CD4-positive, alpha-beta T cell (primary cell): ENCODE measurements at regions not wholly inside any gene's neighbourhood (a gene's known extent, or its start where the extent isn't known, plus 50 kb on each side); places are given as distances from the start of the nearest gene placed in this dataset.

Experiments used
- ATAC-seq: fragments of 200-7000 bp; cut with Tn5 transposase; one replicate; pipeline ENCODE4 v1.10.0; 2022; ENCODE audit warnings: mild to moderate bottlenecking; ENCODE audit not compliant: poor library complexity
- CTCF ChIA-PET: fragments of 350-600 bp; sonication (Branson Sonifier 250); formaldehyde crosslinking; loops from one replicate; lab custom pipeline; 2021; ENCODE audit warnings: antibody characterized with exemption, inconsistent platforms; lab: Charles Lee
- POLR2A ChIA-PET: fragments of 350-600 bp; sonication (Branson Sonifier 250); formaldehyde crosslinking; loops from one replicate; lab custom pipeline; 2021; ENCODE audit warnings: antibody characterized with exemption, inconsistent platforms; lab: Charles Lee
- DNase-seq, 14 experiments: peaks; one replicate each; pipeline ENCODE4 v3.0.0-alpha.2; 2013 to 2020; ENCODE audit warnings: mixed read lengths in 2 of 14
- H3K27ac ChIP-seq, 2 donors: one replicate each; pipeline versions ENCODE4 v1.5.1 to v1.7.0; 2013; ENCODE audit warnings: low read length in 2 of 2, low read depth in 1 of 2, mild to moderate bottlenecking in 1 of 2
- H3K27me3 ChIP-seq, 2 experiments: 1 replicate in 1 of 2; 2 replicates in 1 of 2; pipeline versions ENCODE4 v1.6.1 to v1.7.0; 2013; ENCODE audit warnings: low read length in 2 of 2, control low read depth in 1 of 2, mild to moderate bottlenecking in 1 of 2, moderate library complexity in 1 of 2; ENCODE audit not compliant: insufficient read depth in 2 of 2, control insufficient read depth in 1 of 2
- H3K36me3 ChIP-seq: one replicate; pipeline ENCODE4 v1.6.1; 2013; ENCODE audit warnings: low read length, control low read depth; ENCODE audit not compliant: insufficient read depth
- H3K4me1 ChIP-seq: one replicate; pipeline ENCODE4 v1.6.1; 2013; ENCODE audit warnings: low read length, control low read depth; ENCODE audit not compliant: insufficient read depth
- H3K4me3 ChIP-seq: one replicate; pipeline ENCODE4 v1.5.1; 2013; ENCODE audit warnings: mild to moderate bottlenecking, low read length, moderate library complexity
- H3K9me3 ChIP-seq, 2 experiments: 1 replicate in 1 of 2; 2 replicates in 1 of 2; pipeline versions ENCODE4 v1.6.1 to v1.7.0; 2013; ENCODE audit warnings: low read length in 2 of 2, mild to moderate bottlenecking in 2 of 2, control low read depth in 1 of 2, moderate library complexity in 1 of 2; ENCODE audit not compliant: control insufficient read depth in 1 of 2, insufficient read depth in 1 of 2
- H3K27ac Mint-ChIP-seq: one replicate; pipeline ENCODE4 v1.8.0; 2020; ENCODE audit warnings: mixed read lengths
- H3K27me3 Mint-ChIP-seq: one replicate; pipeline ENCODE4 v1.8.0; 2021; ENCODE audit warnings: mixed read lengths
- H3K36me3 Mint-ChIP-seq: one replicate; pipeline ENCODE4 v1.8.0; 2021; ENCODE audit warnings: low read depth, mixed read lengths
- H3K4me1 Mint-ChIP-seq: one replicate; pipeline ENCODE4 v1.8.0; 2021; ENCODE audit warnings: low read depth, mixed read lengths
- H3K4me3 Mint-ChIP-seq: one replicate; pipeline ENCODE4 v1.8.0; 2020; ENCODE audit warnings: mild to moderate bottlenecking, mixed read lengths
- H3K9me3 Mint-ChIP-seq: one replicate; pipeline ENCODE4 v1.8.0; 2020; ENCODE audit warnings: mixed read lengths
- intact Hi-C, 2 experiments: fragments of 100-400 bp; cut with DNase I in 1 of 2; cut with micrococcal nuclease in 1 of 2; formaldehyde crosslinking; loops; one replicate each; pipeline versions ENCODE4 v1.15.1 to v1.9.0; 2023 to 2025; cut with DNase I, micrococcal nuclease
- TF ChIP-seq, protein P1 (sequence below): fragments of 200-600 bp; IDR thresholded peaks from one replicate; pipeline ENCODE4 v1.8.0; 2022; ENCODE audit warnings: antibody characterized with exemption, mild to moderate bottlenecking

DNA sequence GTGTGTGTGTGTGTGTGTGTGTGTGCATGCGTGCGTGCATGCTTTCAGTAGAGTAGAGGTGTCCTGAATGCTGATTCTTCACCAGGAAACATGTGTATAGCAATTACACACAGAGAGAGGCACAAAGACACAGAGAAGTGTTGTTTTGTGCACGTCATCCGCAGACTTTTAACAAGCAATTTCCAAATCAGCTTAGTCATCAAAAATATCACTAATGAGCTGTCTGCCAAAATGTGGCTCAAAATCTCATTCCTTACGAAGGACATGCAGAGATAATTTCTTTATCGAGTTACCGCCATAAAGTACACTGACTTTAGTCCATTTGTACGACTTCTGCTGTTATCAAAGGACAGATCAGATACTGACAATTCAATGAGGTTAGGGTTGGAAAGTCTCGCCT, 274.9 kb upstream of the RARB start:
- H3K9me3 ChIP-seq: peaks cover 0 to 3% of the 10 kb centered on the region in 2 experiments
- ChIA-PET POLR2A (no interaction called here), CTCF (no interaction called here)
- H3K27ac ChIP-seq: no peak overlapping the region
- intact Hi-C loops: no loop called here
- H3K4me3 Mint-ChIP-seq: no peak overlapping the region
- no peaks in the 10 kb centered on the region for H3K4me1 Mint-ChIP-seq
- TF ChIP-seq, protein P1, sequence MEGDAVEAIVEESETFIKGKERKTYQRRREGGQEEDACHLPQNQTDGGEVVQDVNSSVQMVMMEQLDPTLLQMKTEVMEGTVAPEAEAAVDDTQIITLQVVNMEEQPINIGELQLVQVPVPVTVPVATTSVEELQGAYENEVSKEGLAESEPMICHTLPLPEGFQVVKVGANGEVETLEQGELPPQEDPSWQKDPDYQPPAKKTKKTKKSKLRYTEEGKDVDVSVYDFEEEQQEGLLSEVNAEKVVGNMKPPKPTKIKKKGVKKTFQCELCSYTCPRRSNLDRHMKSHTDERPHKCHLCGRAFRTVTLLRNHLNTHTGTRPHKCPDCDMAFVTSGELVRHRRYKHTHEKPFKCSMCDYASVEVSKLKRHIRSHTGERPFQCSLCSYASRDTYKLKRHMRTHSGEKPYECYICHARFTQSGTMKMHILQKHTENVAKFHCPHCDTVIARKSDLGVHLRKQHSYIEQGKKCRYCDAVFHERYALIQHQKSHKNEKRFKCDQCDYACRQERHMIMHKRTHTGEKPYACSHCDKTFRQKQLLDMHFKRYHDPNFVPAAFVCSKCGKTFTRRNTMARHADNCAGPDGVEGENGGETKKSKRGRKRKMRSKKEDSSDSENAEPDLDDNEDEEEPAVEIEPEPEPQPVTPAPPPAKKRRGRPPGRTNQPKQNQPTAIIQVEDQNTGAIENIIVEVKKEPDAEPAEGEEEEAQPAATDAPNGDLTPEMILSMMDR: no peak
- H3K4me3 ChIP-seq: no peak overlapping the region
- H3K9me3 Mint-ChIP-seq: peaks cover 9% of the 10 kb centered on the region
- ATAC-seq (no peak), DNase-seq (no peak)
- no peaks in the 10 kb centered on the region for H3K4me1 ChIP-seq
- H3K36me3 Mint-ChIP-seq: no peaks in the 10 kb centered on the region
- H3K36me3 ChIP-seq: no peaks in the 10 kb centered on the region
- no peaks in the 10 kb centered on the region for H3K27me3 Mint-ChIP-seq
- no peak overlapping the region for H3K27ac Mint-ChIP-seq
- no peaks in the 10 kb centered on the region for H3K27me3 ChIP-seq

DNA sequence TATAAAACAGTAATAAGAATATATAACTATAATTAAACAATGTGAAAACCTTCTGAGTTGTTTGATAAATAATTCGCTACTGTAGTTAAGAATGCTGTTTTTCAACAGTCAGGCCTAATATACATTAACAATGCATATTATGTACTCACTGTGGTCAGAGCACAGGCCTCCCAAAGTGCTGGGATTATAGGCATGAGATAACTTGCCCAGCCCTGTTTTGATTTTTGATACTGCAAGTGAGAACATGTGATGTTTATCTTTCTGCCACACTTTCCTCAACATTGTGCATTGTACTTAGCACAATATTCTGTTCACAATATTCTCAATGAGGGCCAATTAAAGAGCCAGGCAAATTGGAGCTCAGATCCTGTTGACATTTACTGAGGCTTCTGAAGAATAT, 274.5 kb upstream of the RARB start:
- DNase-seq: no peak
- H3K36me3 Mint-ChIP-seq: no peaks in the 10 kb centered on the region
- H3K27ac ChIP-seq: no peak overlapping the region
- H3K9me3 ChIP-seq: peaks cover 0 to 3% of the 10 kb centered on the region in 2 experiments
- no peak overlapping the region for H3K4me3 Mint-ChIP-seq
- TF ChIP-seq, protein P1: no peak
- no peak overlapping the region for H3K27ac Mint-ChIP-seq
- no peaks in the 10 kb centered on the region for H3K36me3 ChIP-seq
- H3K27me3 Mint-ChIP-seq: no peaks in the 10 kb centered on the region
- no peaks in the 10 kb centered on the region for H3K4me1 ChIP-seq
- intact Hi-C loops: no loop called here
- no peaks in the 10 kb centered on the region for H3K4me1 Mint-ChIP-seq
- peaks cover 9% of the 10 kb centered on the region for H3K9me3 Mint-ChIP-seq
- ChIA-PET CTCF (no interaction called here), POLR2A (no interaction called here)
- no peak for ATAC-seq
- H3K27me3 ChIP-seq: no peaks in the 10 kb centered on the region
- H3K4me3 ChIP-seq: no peak overlapping the region

DNA sequence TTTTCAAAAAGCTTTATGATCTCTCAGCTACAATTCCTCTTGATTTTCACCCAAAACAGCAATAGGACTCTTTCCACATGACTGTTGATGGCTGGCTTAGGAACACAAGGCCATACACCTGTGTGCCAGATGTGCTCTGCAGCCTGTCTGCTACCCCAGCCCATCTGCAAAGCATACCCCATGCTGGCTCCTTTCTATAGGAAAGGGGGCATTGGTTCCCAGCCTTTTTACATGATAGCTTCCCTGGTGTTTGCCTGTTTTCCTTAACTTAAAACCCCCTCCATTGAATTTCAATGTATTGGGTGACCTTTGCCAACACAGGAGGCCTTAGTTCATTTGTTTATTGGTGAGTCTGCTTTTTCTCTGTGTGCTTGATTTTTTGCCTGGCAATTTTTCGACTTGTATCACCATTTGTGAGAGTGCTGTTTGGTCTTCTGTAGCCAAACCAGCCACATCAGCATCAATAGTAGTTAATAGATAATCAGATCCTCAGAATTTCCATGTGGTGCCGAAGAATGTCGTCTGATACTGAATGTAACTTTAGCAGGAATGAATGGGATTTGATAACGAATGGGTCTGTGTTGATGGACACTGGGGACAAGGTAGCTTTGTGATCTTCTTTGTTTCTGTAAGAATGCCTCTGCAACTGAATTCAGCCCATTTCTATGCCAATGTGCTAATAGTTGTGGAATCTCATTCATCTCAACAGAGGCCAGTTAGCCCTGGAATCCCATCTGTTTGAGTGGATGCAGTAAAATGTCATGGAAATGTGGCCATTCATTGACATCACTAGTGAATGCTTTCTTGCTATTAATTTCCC, 272.2 kb upstream of the RARB start:
- Histone ChIP-seq H3K9me3 (peaks cover 0 to 3% of the 10 kb centered on the region in 2 experiments), H3K27ac (no peak overlapping the region), H3K27me3 (no peaks in the 10 kb centered on the region), H3K4me3 (no peak overlapping the region), H3K36me3 (no peaks in the 10 kb centered on the region), H3K4me1 (no peaks in the 10 kb centered on the region)
- TF ChIP-seq, protein P1: no peak
- H3K36me3 Mint-ChIP-seq: no peaks in the 10 kb centered on the region
- peaks cover 9% of the 10 kb centered on the region for H3K9me3 Mint-ChIP-seq
- no peaks in the 10 kb centered on the region for H3K4me1 Mint-ChIP-seq
- CTCF ChIA-PET: no interaction called here
- POLR2A ChIA-PET: no interaction called here
- no peak for ATAC-seq
- intact Hi-C loops: no loop called here
- H3K4me3 Mint-ChIP-seq: no peak overlapping the region
- no peak for DNase-seq
- no peak overlapping the region for H3K27ac Mint-ChIP-seq
- no peaks in the 10 kb centered on the region for H3K27me3 Mint-ChIP-seq
